Hypothalamus (tissue), 51 donors: ENCODE measurements at regions not wholly inside any gene's neighbourhood (a gene's known extent, or its start where the extent isn't known, plus 50 kb on each side); places are given as distances from the start of the nearest gene placed in this dataset.

ENCODE experiments used
- DNase-seq, 51 donors: peaks; one replicate each; lab custom pipeline; 2025; lab: John Stamatoyannopoulos, UW

DNA sequence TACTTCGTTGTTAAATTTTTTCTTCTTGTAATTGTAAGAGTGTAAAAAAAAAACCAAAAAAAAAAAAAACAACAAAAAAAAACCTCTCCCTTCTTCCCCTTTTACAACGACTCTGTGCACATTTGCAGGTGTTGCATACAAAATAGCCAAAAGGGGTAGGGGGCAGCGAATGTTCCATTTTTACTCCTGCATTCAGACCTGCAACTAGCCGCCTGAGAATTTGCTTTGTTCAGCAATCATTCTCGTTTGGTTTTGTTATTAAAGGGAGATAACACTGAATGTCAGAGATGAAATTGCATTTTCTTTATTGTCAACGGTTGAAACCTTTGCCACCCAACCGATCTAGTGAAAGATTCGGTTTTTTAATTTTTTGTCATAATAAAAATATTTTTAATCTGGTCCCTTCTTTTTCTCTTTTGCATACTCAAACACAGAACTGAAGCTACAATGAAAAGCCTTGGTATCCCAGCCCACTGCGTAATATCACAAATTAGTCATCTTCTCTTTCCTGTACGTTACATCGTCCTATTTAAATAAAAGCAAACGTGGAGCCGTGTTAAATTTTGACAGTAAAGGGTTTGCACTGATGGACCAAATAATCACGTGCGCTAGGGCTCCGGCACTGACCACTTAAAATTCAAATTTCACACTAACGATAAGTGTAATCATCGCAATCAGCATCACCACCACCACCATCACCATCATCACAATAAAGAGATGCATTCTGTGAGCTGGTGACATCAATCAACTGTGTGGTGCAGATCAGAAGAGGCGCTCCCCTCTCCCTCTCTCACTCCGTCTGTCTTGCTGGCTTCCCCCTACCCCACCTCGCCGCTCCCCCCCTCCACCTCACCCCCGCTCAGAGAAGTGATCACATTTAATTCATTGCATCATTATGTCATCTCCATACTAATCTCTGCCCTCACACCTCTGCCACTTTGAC, 406.2 kb upstream of the PSMD7 start:
- peak in 1 of 51 donors; percentile 16 for DNase-seq

GRCh38 chr16:73888840-73889490, 407.6 kb upstream of the PSMD7 start:
- no peak for DNase-seq

DNA sequence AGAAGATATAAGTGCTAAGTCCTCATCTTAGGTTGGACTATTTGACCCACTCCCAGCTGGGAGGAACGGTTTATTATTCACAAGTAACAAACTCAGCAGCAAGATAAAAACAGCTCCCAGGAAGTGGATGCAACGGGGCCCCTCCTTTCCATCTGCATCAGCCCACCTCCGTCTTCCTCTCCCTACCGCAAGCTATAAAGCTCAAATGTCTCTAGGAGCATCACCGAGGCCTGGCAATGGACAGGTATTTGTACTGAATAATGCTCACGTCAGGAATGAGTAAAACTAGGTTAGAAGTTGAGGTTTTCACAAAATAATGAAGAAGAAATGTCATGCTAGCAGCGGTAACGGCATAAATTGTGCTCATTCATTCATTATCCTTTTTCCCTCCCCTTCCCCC, 408.7 kb upstream of the PSMD7 start:
- no peak for DNase-seq

GRCh38 chr16:73886426-73886825, 410.2 kb upstream of the PSMD7 start:
- DNase-seq, result no peak

DNA sequence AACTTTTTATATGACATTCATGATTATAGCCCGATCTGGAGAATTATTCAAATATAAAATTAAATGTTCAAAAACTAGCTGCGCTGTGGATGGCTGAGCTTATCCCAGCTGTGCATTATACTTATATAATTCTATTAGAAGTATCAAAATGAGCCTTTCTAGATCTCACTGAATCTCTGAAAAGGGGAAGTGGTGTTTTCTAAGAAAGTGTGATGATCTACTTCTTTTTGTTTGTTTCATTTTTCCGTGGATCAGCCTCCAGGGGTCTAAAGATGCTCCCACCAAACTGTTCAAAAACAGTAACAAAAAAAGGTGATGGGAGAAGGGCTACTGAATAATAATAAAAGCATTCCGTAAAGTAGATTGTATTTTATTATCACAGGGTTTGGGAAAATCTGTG, 411.3 kb upstream of the PSMD7 start:
- no peak for DNase-seq

DNA sequence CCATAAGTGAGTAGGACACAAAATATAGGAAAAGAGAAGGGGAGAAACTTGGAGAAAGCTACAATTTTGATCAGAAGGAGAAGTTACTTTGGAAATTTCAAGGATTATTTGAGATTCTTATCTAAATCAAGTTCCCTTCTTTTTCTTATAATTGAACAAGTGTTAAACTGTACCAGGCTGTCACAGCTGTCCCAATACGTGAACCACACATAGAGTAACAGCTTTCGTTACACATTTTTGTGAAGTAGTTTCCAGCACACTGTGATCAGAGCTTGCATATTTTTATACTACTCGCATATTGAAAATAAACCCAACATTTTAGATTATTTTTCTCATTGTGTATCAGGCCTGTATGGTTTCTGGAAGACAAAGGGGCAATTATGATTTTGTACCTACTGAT, 412.8 kb upstream of the PSMD7 start:
- DNase-seq, result no peak

DNA sequence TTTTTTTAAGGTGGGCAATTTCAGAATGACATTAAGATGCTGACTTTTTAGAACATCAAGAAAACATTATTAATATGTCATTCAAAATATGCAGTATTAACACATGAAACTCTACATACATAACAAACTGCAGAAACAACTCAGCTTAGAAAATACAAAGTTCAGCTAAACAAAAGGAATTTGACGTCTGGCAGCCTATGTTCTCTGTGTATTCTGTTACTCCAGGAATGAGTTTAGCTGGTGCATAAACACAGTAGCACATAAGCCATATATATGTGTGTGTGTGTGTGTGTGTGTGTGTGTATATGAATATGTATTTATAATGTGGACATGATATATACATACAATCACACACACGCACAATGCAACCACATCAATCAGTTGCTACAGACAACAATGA, 413.5 kb upstream of the PSMD7 start:
- DNase-seq, result no peak

DNA sequence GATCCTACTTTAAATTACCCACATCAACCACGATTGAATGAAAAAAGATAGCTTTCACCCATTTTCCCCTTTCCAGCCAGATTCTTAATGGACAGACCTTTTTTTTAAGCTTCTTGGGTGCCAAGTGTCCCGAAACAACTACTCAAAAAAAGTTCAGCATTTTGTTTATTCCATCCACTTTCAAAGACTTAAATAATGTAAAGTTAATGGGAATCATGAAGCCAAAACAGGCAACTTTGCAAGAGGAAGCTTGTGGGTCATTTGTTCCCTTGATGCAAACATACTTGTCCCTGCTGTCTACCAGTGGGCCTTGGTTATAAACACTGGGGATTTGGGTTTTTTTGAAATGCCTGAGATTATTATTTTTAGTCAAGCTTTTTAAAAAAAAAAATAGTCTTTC, 414.0 kb upstream of the PSMD7 start:
- no peak for DNase-seq

DNA sequence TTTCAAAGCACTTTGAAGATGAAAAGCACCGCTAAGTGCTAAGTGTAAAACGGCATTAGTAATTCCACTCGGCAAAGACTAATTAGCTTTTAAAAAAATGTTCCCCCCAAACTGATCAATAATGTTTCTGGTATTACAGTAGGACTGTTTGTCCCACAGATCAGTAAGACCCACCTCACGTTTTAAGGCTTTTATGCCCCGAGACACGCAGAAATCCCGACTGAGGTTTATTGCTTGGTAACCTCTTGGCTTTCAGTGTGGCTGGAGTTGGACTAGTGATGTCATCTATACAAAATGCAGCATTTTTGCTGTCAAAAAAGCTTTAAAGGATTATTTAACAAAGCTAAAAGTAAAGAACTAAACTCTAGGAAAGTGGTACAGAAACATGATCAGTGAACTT, 414.6 kb upstream of the PSMD7 start:
- no peak for DNase-seq

- no peak for DNase-seq
Observed at GRCh38 chr16:73879621-73880020, 417.0 kb upstream of the PSMD7 start.

DNA sequence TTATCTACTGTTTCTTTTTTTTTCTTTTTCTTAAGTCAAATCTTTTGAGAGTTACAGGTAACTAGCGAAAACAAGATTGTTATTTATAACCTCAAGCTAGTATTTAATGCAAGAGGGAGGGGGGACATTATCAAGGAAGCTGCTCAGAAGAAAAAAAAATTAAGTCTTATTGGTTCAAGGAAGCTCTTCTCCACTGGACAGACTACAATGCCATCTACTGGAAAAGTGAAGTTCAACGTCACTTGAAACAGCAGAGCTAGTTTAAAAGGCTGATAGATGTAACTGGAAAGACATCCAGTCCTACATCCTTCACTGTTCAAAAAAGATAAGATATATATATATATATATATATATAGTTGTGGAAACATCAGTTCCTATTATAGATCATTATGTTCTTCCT, 418.0 kb upstream of the PSMD7 start:
- peak in 5 of 51 donors; percentile 8 to 61 (median 15) for DNase-seq

DNA sequence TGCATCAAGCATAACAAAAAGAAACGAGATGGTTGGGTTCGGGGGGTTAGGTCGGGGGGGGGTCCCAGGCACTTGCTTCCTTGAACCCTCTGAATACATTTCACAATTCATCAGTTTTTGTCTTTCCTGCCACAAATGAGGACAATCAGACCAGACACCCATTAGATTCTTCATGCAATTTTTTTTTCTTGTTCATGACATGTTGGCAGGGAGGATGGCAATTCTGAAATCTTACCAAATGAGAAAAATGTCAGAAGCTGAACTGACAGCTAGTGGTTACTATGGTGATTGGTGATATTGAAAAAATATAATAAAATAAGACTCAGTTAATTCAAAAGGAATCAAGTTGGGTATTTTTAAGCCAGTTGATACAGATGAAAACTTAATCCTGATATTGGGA, 419.5 kb upstream of the PSMD7 start:
- DNase-seq, result no peak

DNA sequence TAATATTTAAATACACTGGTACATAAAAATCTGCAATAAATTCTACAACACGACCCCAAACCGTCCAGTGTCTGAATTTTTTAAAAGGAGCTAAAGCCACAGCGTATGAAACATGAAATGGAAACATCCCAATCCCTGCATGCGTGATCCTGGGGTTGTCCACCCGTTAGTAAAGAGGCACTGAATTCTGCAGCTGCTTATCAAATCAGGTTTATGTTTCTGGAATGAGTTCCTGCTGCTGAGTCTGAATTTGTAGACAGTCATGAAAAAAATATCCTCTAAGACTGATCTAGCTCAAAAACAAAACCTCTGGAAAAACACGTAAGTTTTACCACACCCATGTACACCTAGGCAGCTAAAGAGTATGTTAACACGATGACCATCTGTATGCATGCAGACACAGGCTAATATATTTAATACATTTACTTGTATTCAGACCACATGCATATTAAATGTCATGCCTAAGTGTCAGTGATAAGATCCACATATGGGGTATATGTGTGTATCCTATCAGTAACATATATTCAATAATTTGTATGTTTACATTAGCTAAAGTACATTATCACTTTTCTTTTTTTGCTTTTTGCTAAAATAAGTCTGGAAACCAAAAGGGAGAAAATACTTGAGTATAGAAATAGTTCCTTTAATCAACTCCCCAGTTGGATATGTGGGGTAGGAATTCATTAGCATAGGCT, 420.5 kb upstream of the PSMD7 start:
- DNase-seq, result no peak

DNA sequence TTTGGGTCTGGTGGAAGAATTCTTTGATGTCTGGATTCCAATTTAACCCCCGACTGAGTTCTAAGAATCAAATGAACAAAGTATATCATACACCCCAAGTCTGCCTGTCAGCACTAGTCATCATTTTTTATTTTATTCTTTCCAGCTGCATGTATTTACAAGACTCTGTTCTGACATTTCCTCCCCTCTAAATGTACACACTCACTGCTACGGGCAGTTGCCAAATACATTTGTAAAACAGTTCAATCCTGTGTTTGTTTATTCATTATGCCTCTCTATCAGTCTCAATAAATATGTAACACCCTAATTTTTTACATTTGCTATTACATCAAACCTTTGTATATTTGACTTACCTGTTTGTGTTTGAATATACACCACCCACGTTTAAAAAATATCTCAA, 422.3 kb upstream of the PSMD7 start:
- no peak for DNase-seq

DNA sequence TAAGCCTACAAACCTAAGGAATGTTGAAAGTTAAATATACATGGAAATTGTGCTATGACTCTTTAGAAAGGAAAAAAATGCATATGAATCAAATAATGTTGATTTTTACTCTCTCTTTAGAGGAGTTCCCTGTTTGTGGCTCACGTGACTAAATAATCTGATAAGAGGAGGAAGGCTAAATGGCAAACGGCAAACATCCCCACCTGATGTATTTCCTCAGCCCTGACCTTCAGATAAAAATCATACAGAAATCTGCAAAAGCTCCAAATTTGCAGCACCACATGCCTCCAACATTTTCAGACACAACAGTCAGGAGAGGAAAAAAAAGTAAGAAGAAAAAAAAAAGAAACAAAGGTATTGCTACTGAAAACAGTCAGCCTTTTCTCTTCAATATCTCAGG, 423.0 kb upstream of the PSMD7 start:
- DNase-seq, result no peak

- no peak for DNase-seq
Observed at GRCh38 chr16:73872856-73873255, 423.8 kb upstream of the PSMD7 start.

DNA sequence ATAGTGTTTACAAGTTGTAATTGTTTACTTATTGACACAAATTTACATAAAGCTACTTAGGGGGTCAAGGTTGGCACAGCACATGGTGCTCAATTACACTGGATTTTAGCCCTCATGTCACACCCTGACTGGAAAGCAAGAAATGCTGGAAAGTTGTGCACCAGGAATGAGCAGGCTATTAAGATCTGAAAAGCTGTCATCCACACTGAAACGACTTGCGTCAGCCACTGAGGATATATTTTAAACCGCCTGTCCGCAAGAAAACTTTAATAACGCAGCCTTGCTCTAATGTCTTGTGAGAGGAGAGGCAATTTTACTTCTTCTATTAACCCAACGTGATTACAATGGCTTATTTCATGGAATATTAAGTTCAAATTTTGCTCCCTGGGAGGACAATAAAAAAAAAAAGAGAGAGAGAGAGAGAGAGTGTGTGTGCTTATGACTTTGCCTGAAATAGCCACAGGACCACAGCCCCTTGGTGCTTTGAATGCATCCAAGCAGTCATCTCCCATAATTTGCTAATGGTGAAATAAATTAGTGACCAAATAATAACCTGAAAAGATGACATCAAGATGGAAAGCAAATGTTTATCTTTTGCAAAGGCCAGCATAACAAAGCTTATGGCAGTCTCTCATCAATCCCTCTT, 425.4 kb upstream of the PSMD7 start:
- DNase-seq, result no peak

GRCh38 chr16:73869126-73869525, 427.5 kb upstream of the PSMD7 start:
- no peak for DNase-seq

DNA sequence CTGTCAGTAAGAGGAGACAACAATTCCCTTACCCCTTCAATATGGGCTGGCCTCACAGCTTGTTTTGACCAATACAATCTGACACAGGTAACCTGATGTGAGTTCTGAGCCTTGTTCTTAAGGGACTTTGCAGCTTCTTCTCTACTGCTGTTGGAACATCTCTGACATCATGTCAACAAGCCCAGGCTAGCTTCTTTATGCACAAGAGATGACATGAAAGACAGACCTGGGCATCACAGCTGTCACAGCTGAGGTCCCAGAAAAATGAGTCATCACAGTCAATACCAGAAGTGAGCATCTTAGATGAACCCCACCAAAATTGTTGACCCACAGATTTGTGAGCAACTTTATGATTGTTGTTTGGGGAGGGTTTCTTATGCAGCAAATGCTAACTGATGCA, 431.7 kb upstream of the PSMD7 start:
- no peak for DNase-seq

GRCh38 chr16:73858326-73858725, 438.3 kb upstream of the PSMD7 start:
- no peak for DNase-seq

- no peak for DNase-seq
Observed at GRCh38 chr16:73853968-73854367, 442.6 kb upstream of the PSMD7 start.
